Esophagus muscularis mucosa (tissue), 4 donors: ENCODE measurements at regions not wholly inside any gene's neighbourhood (a gene's known extent, or its start where the extent isn't known, plus 50 kb on each side); places are given as distances from the start of the nearest gene placed in this dataset.

Source experiments
- CTCF ChIP-seq, 3 experiments: fragments of 200-600 bp in 2 of 3; fragments of 450-650 bp in 1 of 3; sonication (generic) in 2 of 3; IDR thresholded peaks; one replicate each; pipeline ENCODE4 v1.5.1; 2017 to 2019; ENCODE audit warnings: antibody characterized with exemption in 3 of 3, mild to moderate bottlenecking in 2 of 3, moderate library complexity in 1 of 3
- EP300 ChIP-seq: sonication (generic); formaldehyde crosslinking; IDR thresholded peaks from one replicate; pipeline ENCODE4 v1.6.1; 2017; ENCODE audit warnings: antibody characterized with exemption
- POLR2A ChIP-seq: fragments of 450-650 bp; IDR thresholded peaks from one replicate; pipeline ENCODE4 v1.6.1; 2017; ENCODE audit warnings: antibody characterized with exemption, moderate library complexity, mild to moderate bottlenecking, low read depth
- POLR2AphosphoS5 ChIP-seq, 2 donors: sonication (generic); formaldehyde crosslinking; IDR thresholded peaks; one replicate each; pipeline ENCODE4 v1.6.1; 2017; ENCODE audit warnings: antibody characterized with exemption in 2 of 2

DNA sequence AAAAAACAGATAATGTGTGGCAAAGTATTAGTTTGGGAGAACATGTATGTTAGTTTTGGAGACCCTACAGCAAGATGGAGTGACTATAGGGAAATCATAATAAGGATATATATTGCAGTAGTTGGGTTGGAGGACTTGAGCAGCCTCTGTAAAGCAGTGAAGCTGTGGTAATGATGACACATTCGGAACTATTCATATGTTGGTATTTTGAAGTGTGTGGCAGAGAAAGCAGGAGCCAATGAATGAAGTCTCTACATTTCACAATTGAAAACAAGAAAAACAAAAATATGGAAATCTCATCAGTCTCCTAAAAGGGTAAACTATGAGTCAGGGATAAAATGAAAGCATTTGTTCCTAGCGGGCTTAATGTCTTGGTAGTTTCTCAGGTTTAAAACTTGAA, 645.9 kb downstream of the OTOL1 start:
- TF ChIP-seq POLR2AphosphoS5 (IDR thresholded peaks at IDR 0.05) (no peak), CTCF (IDR thresholded peaks at IDR 0.05) (no peak), EP300 (no peak), POLR2A (no peak)
